IMR-90 (cell line): ENCODE measurements at regions not wholly inside any gene's neighbourhood (a gene's known extent, or its start where the extent isn't known, plus 50 kb on each side); places are given as distances from the start of the nearest gene placed in this dataset.

ENCODE experiments used
- ATAC-seq: fragments of 200-7000 bp; cut with Tn5 transposase; 2 replicates; pipeline ENCODE4 v1.9.1; 2020; ENCODE audit warnings: low read depth, mild to moderate bottlenecking, moderate library complexity
- BruUV-seq: library from RNA; stranded (reverse); fragments of 400-500 nt; replicated peaks from 2 replicates; lab custom pipeline; 2021; lab: Mats Ljungman, UMichigan
- CTCF ChIA-PET: fragments of 300-600 bp; formaldehyde crosslinking; extraction: SDS; loops from one replicate; lab custom pipeline; 2021; ENCODE audit warnings: antibody characterized with exemption; lab: Yijun Ruan, JAX
- POLR2A ChIA-PET: fragments of 300-600 bp; sonication (Branson Sonifier 250); formaldehyde crosslinking; loops from one replicate; lab custom pipeline; 2022; ENCODE audit warnings: antibody characterized with exemption; ENCODE audit not compliant: unreplicated experiment; lab: Charles Lee
- DNase-seq: peaks from one replicate; pipeline ENCODE4 v3.0.0; 2013
- H2AFZ ChIP-seq: replicated peaks from 2 replicates; pipeline ENCODE3; 2013; ENCODE audit warnings: low read length, mild to moderate bottlenecking; ENCODE audit not compliant: poor library complexity
- H2AK5ac ChIP-seq: 2 replicates; pipeline ENCODE4 v1.6.1; 2013; ENCODE audit warnings: low read depth, low read length, inconsistent platforms
- H2AK9ac ChIP-seq: replicated peaks from 2 replicates; pipeline ENCODE3; 2013; ENCODE audit warnings: mild to moderate bottlenecking, low read depth, low read length, moderate library complexity; ENCODE audit not compliant: poor library complexity
- H2BK120ac ChIP-seq: 2 replicates; pipeline ENCODE4 v1.6.1; 2013; ENCODE audit warnings: low read depth, low read length, inconsistent platforms
- H2BK15ac ChIP-seq: 3 replicates; pipeline ENCODE4 v1.6.1; 2013; ENCODE audit warnings: low read depth, low read length, inconsistent platforms
- H2BK20ac ChIP-seq: 2 replicates; pipeline ENCODE4 v1.6.1; 2013; ENCODE audit warnings: low read depth, mild to moderate bottlenecking, inconsistent platforms, low read length, moderate library complexity
- H2BK5ac ChIP-seq: 2 replicates; pipeline ENCODE4 v1.6.1; 2013; ENCODE audit warnings: mild to moderate bottlenecking, low read depth, low read length, inconsistent platforms; ENCODE audit not compliant: poor library complexity, severe bottlenecking
- H3K14ac ChIP-seq: replicated peaks from 2 replicates; pipeline ENCODE4 v1.6.1; 2013; ENCODE audit warnings: low read depth, low read length, inconsistent platforms
- H3K18ac ChIP-seq: 2 replicates; pipeline ENCODE4 v1.6.1; 2013; ENCODE audit warnings: low read depth, low read length, control low read depth
- H3K23ac ChIP-seq: 2 replicates; pipeline ENCODE4 v1.6.1; 2013; ENCODE audit warnings: low read depth, low read length, inconsistent platforms
- H3K27ac ChIP-seq: 2 replicates; pipeline ENCODE4 v1.5.1; 2013; ENCODE audit warnings: mild to moderate bottlenecking, control low read depth, low read length; ENCODE audit not compliant: insufficient read depth
- H3K27me3 ChIP-seq: 2 replicates; pipeline ENCODE4 v1.6.1; 2013; ENCODE audit warnings: low read length; ENCODE audit not compliant: control insufficient read depth, insufficient read depth
- H3K36me3 ChIP-seq: 2 replicates; pipeline ENCODE4 v1.6.1; 2013; ENCODE audit warnings: low read length, mixed read lengths; ENCODE audit not compliant: control insufficient read depth, insufficient read depth
- H3K4ac ChIP-seq: 2 replicates; pipeline ENCODE4 v1.6.1; 2013; ENCODE audit warnings: low read depth, low read length, inconsistent platforms
- H3K4me1 ChIP-seq: 2 replicates; pipeline ENCODE4 v1.6.1; 2013; ENCODE audit warnings: low read length, mixed read lengths; ENCODE audit not compliant: control insufficient read depth, insufficient read depth
- H3K4me2 ChIP-seq: 2 replicates; pipeline ENCODE4 v1.6.1; 2013; ENCODE audit warnings: low read depth, mild to moderate bottlenecking, control low read depth, low read length, moderate library complexity
- H3K4me3 ChIP-seq: 2 replicates; pipeline ENCODE4 v1.5.1; 2013; ENCODE audit warnings: low read depth, mild to moderate bottlenecking, control low read depth, low read length, moderate library complexity; ENCODE audit not compliant: insufficient read depth
- H3K56ac ChIP-seq: 2 replicates; pipeline ENCODE4 v1.6.1; 2013; ENCODE audit warnings: low read length, inconsistent platforms; ENCODE audit not compliant: insufficient read depth; ENCODE audit errors: extremely low read depth
- H3K79me1 ChIP-seq, 2 experiments: 2 replicates each; pipeline ENCODE4 v1.6.1; 2013; ENCODE audit warnings: low read length in 2 of 2, inconsistent platforms in 1 of 2, low read depth in 1 of 2
- H3K9ac ChIP-seq: 2 replicates; pipeline ENCODE4 v1.6.1; 2013; ENCODE audit warnings: low read depth, low read length, control low read depth
- H3K9me1 ChIP-seq: 2 replicates; pipeline ENCODE4 v1.6.1; 2013; ENCODE audit warnings: low read length, inconsistent platforms; ENCODE audit not compliant: insufficient read depth
- H3K9me3 ChIP-seq: 2 replicates; pipeline ENCODE4 v1.6.1; 2013; ENCODE audit warnings: low read length; ENCODE audit not compliant: control insufficient read depth, insufficient read depth
- H4K20me1 ChIP-seq: 2 replicates; pipeline ENCODE4 v1.6.1; 2013; ENCODE audit warnings: low read length, inconsistent platforms; ENCODE audit not compliant: insufficient read depth
- H4K5ac ChIP-seq: 2 replicates; pipeline ENCODE4 v1.6.1; 2013; ENCODE audit warnings: mild to moderate bottlenecking, low read depth, low read length, control low read depth
- H4K8ac ChIP-seq, 2 experiments: 2 replicates each; pipeline ENCODE4 v1.6.1; 2013; ENCODE audit warnings: low read depth in 2 of 2, low read length in 2 of 2, control low read depth in 1 of 2, inconsistent platforms in 1 of 2
- H4K91ac ChIP-seq: 2 replicates; pipeline ENCODE4 v1.6.1; 2013; ENCODE audit warnings: low read depth, low read length, inconsistent platforms; ENCODE audit not compliant: insufficient read depth
- FOS ChIP-seq: fragments of 150-350 bp; IDR thresholded peaks from 2 replicates; pipeline ENCODE4 v1.6.1; 2016; ENCODE audit warnings: low read depth, low read length
- MAFK ChIP-seq: IDR thresholded peaks from 2 replicates; pipeline ENCODE4 v1.6.1; 2012; ENCODE audit warnings: low read depth, low read length, improper control_type of control experiment
- MXI1 ChIP-seq: IDR thresholded peaks from 2 replicates; pipeline ENCODE4 v1.6.1; 2012; ENCODE audit warnings: low read depth, mild to moderate bottlenecking, low read length, moderate library complexity, borderline replicate concordance
- NFE2L2 ChIP-seq: fragments of 150-350 bp; IDR thresholded peaks from 2 replicates; pipeline ENCODE4 v1.6.1; 2016; ENCODE audit warnings: low read depth, mild to moderate bottlenecking, low read length
- RAD21 ChIP-seq: IDR thresholded peaks from 2 replicates; pipeline ENCODE4 v1.6.1; 2012; ENCODE audit warnings: low read length, improper control_type of control experiment
- SMC3 ChIP-seq: fragments of 150-350 bp; IDR thresholded peaks from 2 replicates; pipeline ENCODE4 v1.6.1; 2016; ENCODE audit warnings: low read depth, mild to moderate bottlenecking, antibody characterized with exemption, low read length, moderate library complexity
- WGBS, 2 experiments: methylation state at CpG; one replicate each; pipeline versions ENCODE4 v1.1.5 to v1.1.7; 2013; ENCODE audit warnings: missing lambda C conversion rate in 2 of 2; ENCODE audit not compliant: insufficient read length in 1 of 2; ENCODE audit errors: extremely low coverage in 2 of 2; 5-methylcytosine and 5-hydroxymethylcytosine counted together
- dilution Hi-C: fragments of 300-500 bp; cut with HindIII; formaldehyde crosslinking; loops from one replicate; pipeline ENCODE4 v1.14.3; 2018; ENCODE audit warnings: low sequenced_read_pairs; ENCODE audit not compliant: unreplicated experiment
- in situ Hi-C: fragments of 300-500 bp; cut with MboI; formaldehyde crosslinking; loops from 3 replicates; pipeline ENCODE4 v1.14.3; 2019; ENCODE audit warnings: low sequenced_read_pairs, inconsistent platforms, mixed read lengths
- intact Hi-C: fragments of 100-400 bp; cut with micrococcal nuclease; formaldehyde crosslinking; loops from 2 replicates; pipeline ENCODE4 v1.10.0; 2022
- TF ChIP-seq, protein P1 (sequence below): fragments of 150-350 bp; IDR thresholded peaks from 2 replicates; pipeline ENCODE4 v1.6.1; 2016; ENCODE audit warnings: low read depth, mild to moderate bottlenecking, low read length, moderate library complexity, borderline replicate concordance
- TF ChIP-seq, protein P2 (sequence below): fragments of 150-350 bp; IDR thresholded peaks from 2 replicates; pipeline ENCODE4 v1.6.1; 2017; ENCODE audit warnings: mild to moderate bottlenecking, antibody characterized with exemption, low read length, low read depth

- in situ Hi-C loops (no loop called here), intact Hi-C loops (no loop called here), dilution Hi-C loops (no loop called here)
- Histone ChIP-seq H2AK9ac (no peak overlapping the region), H4K5ac (peak overlapping the region; percentile 81), H3K4me3 (no peak overlapping the region), H3K79me1 (no peaks in the 10 kb centered on the region; a peak in 1 of 4 replicates), H3K27ac (no peak overlapping the region), H2BK120ac (peak overlapping the region; percentile 42; the same call in 1 of the 2 replicates), H4K8ac (peak overlapping the region; percentile 20 to 47; a peak in 1 of 4 replicates), H2BK20ac (peak overlapping the region; percentile 52; the same call in 1 of the 2 replicates), H2BK5ac (peak overlapping the region; percentile 53), H3K36me3 (no peaks in the 10 kb centered on the region), H4K20me1 (no peaks in the 10 kb centered on the region), H3K23ac (peak overlapping the region; percentile 20; the same call in 1 of the 2 replicates), H2AK5ac (peak overlapping the region; percentile 77; the same call in 1 of the 2 replicates), H3K14ac (peak overlapping the region; percentile 71), H3K4me2 (no peak overlapping the region), H3K4ac (0 out of 2 replicates have a peak overlapping the region, but pooled peaks have one; percentile 71), H3K4me1 (peaks cover 15% of the 10 kb centered on the region), H3K9me1 (peaks cover 5% of the 10 kb centered on the region; the same call in 1 of the 2 replicates), H3K9ac (no peak overlapping the region), H3K56ac (no peak overlapping the region), H3K18ac (peak overlapping the region; percentile 50; the same call in 1 of the 2 replicates), H3K27me3 (no peaks in the 10 kb centered on the region), H2BK15ac (peak overlapping the region; percentile 83; the same call in 2 of the 3 replicates), H4K91ac (peak overlapping the region; percentile 58; the same call in 1 of the 2 replicates), H3K9me3 (no peaks in the 10 kb centered on the region), H2AFZ (peak overlapping the region; percentile 60)
- no peak for DNase-seq
- no peak for ATAC-seq
- POLR2A ChIA-PET, result no interaction called here
- CTCF ChIA-PET, result interaction anchor here (0.6 to 0.7 kb wide), 2 partner anchors 10 to 16 kb away, joined by 4 to 5 read pairs; no protein-coding TSS in a partner anchor
- no TSS peak for BruUV-seq
- TF ChIP-seq MXI1 (no peak), NFE2L2 (no peak), FOS (no peak), SMC3 (no peak), RAD21 (no peak), MAFK (no peak)
- TF ChIP-seq, protein P1, sequence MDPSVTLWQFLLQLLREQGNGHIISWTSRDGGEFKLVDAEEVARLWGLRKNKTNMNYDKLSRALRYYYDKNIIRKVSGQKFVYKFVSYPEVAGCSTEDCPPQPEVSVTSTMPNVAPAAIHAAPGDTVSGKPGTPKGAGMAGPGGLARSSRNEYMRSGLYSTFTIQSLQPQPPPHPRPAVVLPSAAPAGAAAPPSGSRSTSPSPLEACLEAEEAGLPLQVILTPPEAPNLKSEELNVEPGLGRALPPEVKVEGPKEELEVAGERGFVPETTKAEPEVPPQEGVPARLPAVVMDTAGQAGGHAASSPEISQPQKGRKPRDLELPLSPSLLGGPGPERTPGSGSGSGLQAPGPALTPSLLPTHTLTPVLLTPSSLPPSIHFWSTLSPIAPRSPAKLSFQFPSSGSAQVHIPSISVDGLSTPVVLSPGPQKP, result no peak
- TF ChIP-seq, protein P2, sequence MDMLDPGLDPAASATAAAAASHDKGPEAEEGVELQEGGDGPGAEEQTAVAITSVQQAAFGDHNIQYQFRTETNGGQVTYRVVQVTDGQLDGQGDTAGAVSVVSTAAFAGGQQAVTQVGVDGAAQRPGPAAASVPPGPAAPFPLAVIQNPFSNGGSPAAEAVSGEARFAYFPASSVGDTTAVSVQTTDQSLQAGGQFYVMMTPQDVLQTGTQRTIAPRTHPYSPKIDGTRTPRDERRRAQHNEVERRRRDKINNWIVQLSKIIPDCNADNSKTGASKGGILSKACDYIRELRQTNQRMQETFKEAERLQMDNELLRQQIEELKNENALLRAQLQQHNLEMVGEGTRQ, result no peak
- no CpG with 5 or more reads among the region's 3 CpGs for WGBS, 2 experiments
Observed at GRCh38 chr3:177343122-177343625, 145.9 kb upstream of the TBL1XR1 start.
